Mesendoderm (in vitro differentiated cells): ENCODE measurements at regions not wholly inside any gene's neighbourhood (a gene's known extent, or its start where the extent isn't known, plus 50 kb on each side); places are given as distances from the start of the nearest gene placed in this dataset.
"Not testable (repeated sequence)": the region's sequence is repeated elsewhere in the genome, so short reads cannot be mapped to it uniquely, and the experiment has no call there.

Experiments
- DNase-seq: peaks from one replicate; pipeline ENCODE4 v3.0.0; 2013
- H2AK5ac ChIP-seq: 2 replicates; pipeline ENCODE4 v1.6.1; 2013; ENCODE audit warnings: low read length, inconsistent platforms
- H2BK120ac ChIP-seq: 2 replicates; pipeline ENCODE4 v1.6.1; 2013; ENCODE audit warnings: low read depth, mild to moderate bottlenecking, low read length, moderate library complexity, mixed read lengths
- H2BK15ac ChIP-seq: replicated peaks from 2 replicates; pipeline ENCODE4 v1.6.1; 2013; ENCODE audit warnings: low read depth, mild to moderate bottlenecking, moderate library complexity
- H2BK5ac ChIP-seq: 2 replicates; pipeline ENCODE4 v1.6.1; 2013; ENCODE audit warnings: low read length, inconsistent platforms
- H3K18ac ChIP-seq: 2 replicates; pipeline ENCODE4 v1.6.1; 2013; ENCODE audit warnings: mild to moderate bottlenecking, low read length, mixed read lengths
- H3K23ac ChIP-seq: one replicate; pipeline ENCODE4 v1.6.1; 2013; ENCODE audit warnings: low read length
- H3K27ac ChIP-seq: 2 replicates; pipeline ENCODE4 v1.5.1; 2013; ENCODE audit warnings: low read depth, mild to moderate bottlenecking, inconsistent platforms, low read length, moderate library complexity
- H3K27me3 ChIP-seq: 2 replicates; pipeline ENCODE4 v1.6.1; 2013; ENCODE audit warnings: low read length, control low read depth, mild to moderate bottlenecking, inconsistent platforms; ENCODE audit not compliant: insufficient read depth, poor library complexity
- H3K36me3 ChIP-seq: 2 replicates; pipeline ENCODE4 v1.6.1; 2013; ENCODE audit warnings: low read length, inconsistent platforms; ENCODE audit not compliant: control insufficient read depth, insufficient read depth
- H3K4ac ChIP-seq: one replicate; pipeline ENCODE4 v1.6.1; 2013; ENCODE audit warnings: low read depth, mild to moderate bottlenecking, low read length, moderate library complexity
- H3K4me1 ChIP-seq: 2 replicates; pipeline ENCODE4 v1.6.1; 2013; ENCODE audit warnings: low read depth, low read length, inconsistent platforms; ENCODE audit not compliant: control insufficient read depth
- H3K4me2 ChIP-seq: 2 replicates; pipeline ENCODE4 v1.6.1; 2013; ENCODE audit warnings: low read length
- H3K4me3 ChIP-seq: 2 replicates; pipeline ENCODE4 v1.5.1; 2013; ENCODE audit warnings: mild to moderate bottlenecking, low read length
- H3K56ac ChIP-seq: one replicate; pipeline ENCODE4 v1.6.1; 2013; ENCODE audit warnings: low read length
- H3K79me1 ChIP-seq: 2 replicates; pipeline ENCODE4 v1.6.1; 2013; ENCODE audit warnings: low read length, inconsistent platforms
- H3K79me2 ChIP-seq: 2 replicates; pipeline ENCODE4 v1.6.1; 2013; ENCODE audit warnings: mild to moderate bottlenecking, low read length; ENCODE audit not compliant: control insufficient read depth, insufficient read depth
- H3K9ac ChIP-seq: 2 replicates; pipeline ENCODE4 v1.6.1; 2013; ENCODE audit warnings: low read length, inconsistent platforms
- H4K5ac ChIP-seq: one replicate; pipeline ENCODE4 v1.6.1; 2013; ENCODE audit warnings: low read length
- H4K8ac ChIP-seq: one replicate; pipeline ENCODE4 v1.6.1; 2013; ENCODE audit warnings: low read depth, mild to moderate bottlenecking, control low read depth, low read length, moderate library complexity
- WGBS: extraction: QIAGEN DNeasy Blood & Tissue Kit; methylation state at CpG from one replicate; pipeline ENCODE4 v1.1.7; 2013; ENCODE audit warnings: low lambda C conversion rate, missing lambda C conversion rate; ENCODE audit not compliant: insufficient coverage; ENCODE audit errors: extremely low coverage; 5-methylcytosine and 5-hydroxymethylcytosine counted together

- not testable (repeated sequence) for H3K4ac ChIP-seq, H3K18ac ChIP-seq, H3K79me2 ChIP-seq, H4K5ac ChIP-seq, H3K27me3 ChIP-seq, H3K79me1 ChIP-seq, H2AK5ac ChIP-seq, DNase-seq, H3K4me2 ChIP-seq, H3K23ac ChIP-seq, H3K9ac ChIP-seq, H3K36me3 ChIP-seq, H3K4me3 ChIP-seq, H3K56ac ChIP-seq, H3K27ac ChIP-seq, H2BK5ac ChIP-seq, H2BK15ac ChIP-seq, H3K4me1 ChIP-seq, H2BK120ac ChIP-seq, H4K8ac ChIP-seq
- WGBS: no CpG with 5 or more reads among the region's 1 CpG
Observed at GRCh38 chr3:176093892-176094291, 1103.4 kb downstream of the TBL1XR1 start.

- Histone ChIP-seq H3K4me2 (no peak overlapping the region), H2BK15ac (no peak overlapping the region), H3K18ac (no peak overlapping the region), H2BK120ac (no peak overlapping the region), H4K5ac (no peak overlapping the region), H3K36me3 (no peaks in the 10 kb centered on the region), H2BK5ac (no peak overlapping the region), H3K4me3 (no peak overlapping the region), H3K4me1 (no peaks in the 10 kb centered on the region), H2AK5ac (no peak overlapping the region), H3K4ac (no peak overlapping the region), H3K79me1 (no peaks in the 10 kb centered on the region), H3K56ac (no peak overlapping the region), H3K9ac (no peak overlapping the region), H4K8ac (no peak overlapping the region), H3K23ac (no peak overlapping the region), H3K27me3 (no peaks in the 10 kb centered on the region), H3K79me2 (no peaks in the 10 kb centered on the region), H3K27ac (no peak overlapping the region)
- no peak for DNase-seq
- WGBS: no CpG with 5 or more reads among the region's 3 CpGs
Observed at GRCh38 chr3:176090727-176091126, 1106.6 kb downstream of the TBL1XR1 start.

DNA sequence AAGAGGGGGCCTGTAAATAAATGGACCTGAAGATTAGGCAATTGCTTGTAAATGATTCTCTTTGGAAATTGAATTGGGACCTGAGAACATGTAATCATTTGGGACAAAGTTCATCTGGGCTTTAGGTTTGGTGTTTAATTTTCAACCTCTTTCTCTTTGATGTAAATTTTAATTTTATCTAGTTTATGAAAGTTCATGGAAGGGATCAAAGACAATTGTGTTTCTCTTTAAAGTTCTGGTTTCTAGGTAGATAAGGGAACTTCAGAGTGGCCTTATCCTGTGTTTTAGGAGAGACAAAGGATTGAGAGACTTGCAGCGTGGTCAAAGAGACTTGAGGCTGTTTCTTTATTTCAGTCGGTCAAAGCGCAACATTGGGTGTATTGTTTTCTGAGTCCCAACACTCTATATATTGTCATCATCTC, 1108.3 kb downstream of the TBL1XR1 start:
- H3K27ac ChIP-seq: no peak overlapping the region
- no peaks in the 10 kb centered on the region for H3K79me1 ChIP-seq
- no peak overlapping the region for H3K23ac ChIP-seq
- no peak for DNase-seq
- no peak overlapping the region for H3K4me3 ChIP-seq
- no peak overlapping the region for H2BK120ac ChIP-seq
- H3K36me3 ChIP-seq: no peaks in the 10 kb centered on the region
- no peak overlapping the region for H3K4ac ChIP-seq
- no peak overlapping the region for H2BK15ac ChIP-seq
- H3K56ac ChIP-seq: no peak overlapping the region
- no peak overlapping the region for H3K9ac ChIP-seq
- H4K8ac ChIP-seq: no peak overlapping the region
- H3K4me2 ChIP-seq: no peak overlapping the region
- no peaks in the 10 kb centered on the region for H3K27me3 ChIP-seq
- H3K18ac ChIP-seq: no peak overlapping the region
- H3K4me1 ChIP-seq: no peaks in the 10 kb centered on the region
- no peak overlapping the region for H2BK5ac ChIP-seq
- H3K79me2 ChIP-seq: no peaks in the 10 kb centered on the region
- no peak overlapping the region for H2AK5ac ChIP-seq
- H4K5ac ChIP-seq: no peak overlapping the region
- WGBS: no CpG with 5 or more reads among the region's 3 CpGs

- Histone ChIP-seq H3K9ac (no peak overlapping the region), H3K79me1 (no peaks in the 10 kb centered on the region), H3K18ac (no peak overlapping the region), H3K79me2 (no peaks in the 10 kb centered on the region), H4K8ac (no peak overlapping the region), H3K4me1 (no peaks in the 10 kb centered on the region), H3K56ac (no peak overlapping the region), H3K4me2 (no peak overlapping the region), H2BK5ac (no peak overlapping the region), H3K27ac (no peak overlapping the region), H4K5ac (no peak overlapping the region), H3K4me3 (no peak overlapping the region), H3K23ac (no peak overlapping the region), H3K27me3 (no peaks in the 10 kb centered on the region), H2AK5ac (no peak overlapping the region), H3K4ac (no peak overlapping the region), H3K36me3 (no peaks in the 10 kb centered on the region), H2BK15ac (no peak overlapping the region), H2BK120ac (no peak overlapping the region)
- DNase-seq: no peak
- WGBS: no CpG with 5 or more reads among the region's 2 CpGs
Observed at GRCh38 chr3:176087066-176087697, 1110.1 kb downstream of the TBL1XR1 start.

DNA sequence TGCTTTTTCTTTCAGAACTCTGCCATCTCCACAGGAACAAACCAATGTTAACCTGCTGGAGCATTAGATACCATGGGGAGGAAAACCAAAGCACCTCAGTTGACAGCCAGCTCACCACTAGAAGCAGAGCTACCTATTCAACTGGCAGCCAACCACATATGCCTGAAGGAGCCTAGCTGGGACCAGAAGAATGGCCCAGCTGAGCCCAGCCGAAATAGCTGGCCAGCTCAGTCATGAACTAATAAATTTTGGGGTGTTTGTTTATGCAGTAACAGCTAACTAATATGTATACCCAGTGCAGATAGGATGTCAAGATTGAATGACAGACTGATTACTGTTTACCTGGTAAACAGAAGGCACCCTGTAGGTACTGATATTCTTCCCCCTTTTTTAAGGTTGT, 1117.5 kb downstream of the TBL1XR1 start:
- no peak overlapping the region for H3K56ac ChIP-seq
- no peak overlapping the region for H3K18ac ChIP-seq
- H3K4ac ChIP-seq: no peak overlapping the region
- no CpG with 5 or more reads among the region's 1 CpG for WGBS
- no peak overlapping the region for H2BK5ac ChIP-seq
- no peak overlapping the region for H3K27ac ChIP-seq
- no peak overlapping the region for H3K4me3 ChIP-seq
- no peak overlapping the region for H3K9ac ChIP-seq
- no peaks in the 10 kb centered on the region for H3K36me3 ChIP-seq
- no peak overlapping the region for H2BK120ac ChIP-seq
- H3K79me2 ChIP-seq: no peaks in the 10 kb centered on the region
- no peaks in the 10 kb centered on the region for H3K4me1 ChIP-seq
- H2BK15ac ChIP-seq: no peak overlapping the region
- no peak overlapping the region for H3K23ac ChIP-seq
- no peak for DNase-seq
- no peaks in the 10 kb centered on the region for H3K79me1 ChIP-seq
- H2AK5ac ChIP-seq: no peak overlapping the region
- H4K8ac ChIP-seq: no peak overlapping the region
- H3K4me2 ChIP-seq: no peak overlapping the region
- H4K5ac ChIP-seq: no peak overlapping the region
- H3K27me3 ChIP-seq: no peaks in the 10 kb centered on the region

GRCh38 chr3:176078906-176079305, 1118.4 kb downstream of the TBL1XR1 start:
- Histone ChIP-seq H3K27ac (no peak overlapping the region), H4K8ac (no peak overlapping the region), H3K4me1 (no peaks in the 10 kb centered on the region), H2BK120ac (no peak overlapping the region), H3K36me3 (no peaks in the 10 kb centered on the region), H3K18ac (no peak overlapping the region), H3K79me2 (no peaks in the 10 kb centered on the region), H3K79me1 (no peaks in the 10 kb centered on the region), H2AK5ac (no peak overlapping the region), H3K56ac (no peak overlapping the region), H4K5ac (no peak overlapping the region), H3K4me3 (no peak overlapping the region), H3K23ac (no peak overlapping the region), H3K4me2 (no peak overlapping the region), H3K27me3 (no peaks in the 10 kb centered on the region), H2BK15ac (no peak overlapping the region), H2BK5ac (no peak overlapping the region), H3K9ac (no peak overlapping the region), H3K4ac (no peak overlapping the region)
- no CpG with 5 or more reads among the region's 1 CpG for WGBS
- DNase-seq: no peak
